ENCODE measurements at regions not wholly inside any gene's neighbourhood (a gene's known extent, or its start where the extent isn't known, plus 50 kb on each side); places are given as distances from the start of the nearest gene placed in this dataset.

DNA sequence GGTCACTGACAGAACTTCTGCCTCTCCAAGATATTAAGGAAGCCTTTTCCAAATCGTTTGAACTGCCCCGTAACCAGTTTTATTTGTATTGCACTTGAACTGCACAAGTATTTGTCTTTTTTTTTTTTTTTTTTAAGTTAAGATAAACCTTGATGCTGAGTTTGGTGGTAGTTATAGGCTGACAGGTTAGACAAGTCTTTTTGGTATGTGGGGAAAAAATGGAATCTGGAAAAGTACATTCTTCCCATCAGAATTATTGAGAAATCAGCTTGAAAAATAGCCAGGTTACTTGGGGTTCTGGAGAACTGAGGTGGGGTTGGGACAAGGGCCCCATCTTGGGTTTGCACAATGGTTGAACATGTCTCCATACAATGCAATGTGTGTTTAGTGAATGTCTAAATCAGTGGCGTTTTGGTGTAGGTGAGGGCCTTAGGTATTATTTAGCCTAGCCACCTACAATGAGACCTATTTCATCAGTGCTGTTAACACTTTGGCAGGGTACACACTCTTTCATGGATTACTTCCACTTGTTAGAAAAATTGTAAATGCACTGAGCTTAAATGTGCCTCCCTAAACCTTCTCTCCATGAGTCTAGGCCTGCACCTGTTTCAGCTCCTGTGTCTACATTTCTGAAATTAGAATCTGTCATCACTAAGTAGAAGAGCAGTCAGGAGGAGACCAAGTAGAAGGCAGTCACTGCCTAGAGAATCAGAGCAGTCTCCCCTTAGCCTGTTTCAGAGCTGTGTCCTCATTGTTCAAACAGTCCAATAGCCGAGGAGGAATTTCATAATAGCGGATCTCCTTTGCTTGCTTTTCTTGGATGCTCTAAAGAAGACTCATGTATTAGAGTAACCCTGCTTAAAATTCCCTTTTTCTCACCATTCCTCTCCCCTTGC lies 140.0 kb upstream of the HMHB1 start:
- TF ChIP-seq, protein P1, sequence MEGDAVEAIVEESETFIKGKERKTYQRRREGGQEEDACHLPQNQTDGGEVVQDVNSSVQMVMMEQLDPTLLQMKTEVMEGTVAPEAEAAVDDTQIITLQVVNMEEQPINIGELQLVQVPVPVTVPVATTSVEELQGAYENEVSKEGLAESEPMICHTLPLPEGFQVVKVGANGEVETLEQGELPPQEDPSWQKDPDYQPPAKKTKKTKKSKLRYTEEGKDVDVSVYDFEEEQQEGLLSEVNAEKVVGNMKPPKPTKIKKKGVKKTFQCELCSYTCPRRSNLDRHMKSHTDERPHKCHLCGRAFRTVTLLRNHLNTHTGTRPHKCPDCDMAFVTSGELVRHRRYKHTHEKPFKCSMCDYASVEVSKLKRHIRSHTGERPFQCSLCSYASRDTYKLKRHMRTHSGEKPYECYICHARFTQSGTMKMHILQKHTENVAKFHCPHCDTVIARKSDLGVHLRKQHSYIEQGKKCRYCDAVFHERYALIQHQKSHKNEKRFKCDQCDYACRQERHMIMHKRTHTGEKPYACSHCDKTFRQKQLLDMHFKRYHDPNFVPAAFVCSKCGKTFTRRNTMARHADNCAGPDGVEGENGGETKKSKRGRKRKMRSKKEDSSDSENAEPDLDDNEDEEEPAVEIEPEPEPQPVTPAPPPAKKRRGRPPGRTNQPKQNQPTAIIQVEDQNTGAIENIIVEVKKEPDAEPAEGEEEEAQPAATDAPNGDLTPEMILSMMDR (IDR thresholded peaks at IDR 0.05): no peak
- H3K27me3 Mint-ChIP-seq (ENCODE audit: insufficient read depth): no peaks in the 10 kb centered on the region
- no peak overlapping the region for H3K4me3 Mint-ChIP-seq
- peaks cover 12% of the 10 kb centered on the region for H3K4me1 Mint-ChIP-seq (ENCODE audit: low read depth)
- H3K27ac Mint-ChIP-seq: no peak overlapping the region
- H3K36me3 Mint-ChIP-seq (ENCODE audit: low read depth): peaks cover 11% of the 10 kb centered on the region; the same call in 1 of the 2 replicates
- DNase-seq: no peak
- H3K9me3 Mint-ChIP-seq: peaks cover 5% of the 10 kb centered on the region; the same call in 1 of the 2 replicates

DNA sequence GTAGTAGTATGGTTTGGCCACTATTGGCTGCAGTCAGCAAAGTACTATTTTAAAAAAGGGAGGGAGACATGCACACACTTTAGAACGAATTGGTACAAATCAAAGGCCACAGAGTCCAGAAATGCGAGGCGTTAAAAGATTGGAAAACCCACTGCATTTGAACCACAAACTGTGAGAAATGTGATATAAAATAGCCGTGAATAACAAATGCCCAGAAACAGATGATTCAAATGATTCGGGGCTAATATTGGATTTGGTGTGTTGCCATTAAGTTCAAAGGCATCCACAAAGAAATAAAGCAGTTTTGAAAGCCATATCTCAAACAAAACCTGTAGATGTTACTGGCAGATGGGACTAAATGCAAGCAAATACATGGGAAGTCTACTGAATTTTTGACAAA lies 140.9 kb upstream of the HMHB1 start:
- no peak overlapping the region for H3K27ac Mint-ChIP-seq
- peaks cover 11% of the 10 kb centered on the region; the same call in 1 of the 2 replicates for H3K36me3 Mint-ChIP-seq (ENCODE audit: low read depth)
- no peak for DNase-seq
- H3K27me3 Mint-ChIP-seq (ENCODE audit: insufficient read depth): no peaks in the 10 kb centered on the region
- TF ChIP-seq, protein P1 (IDR thresholded peaks at IDR 0.05): no peak
- H3K9me3 Mint-ChIP-seq: peaks cover 5% of the 10 kb centered on the region; the same call in 1 of the 2 replicates
- no peak overlapping the region for H3K4me3 Mint-ChIP-seq
- H3K4me1 Mint-ChIP-seq (ENCODE audit: low read depth): peaks cover 12% of the 10 kb centered on the region

DNA sequence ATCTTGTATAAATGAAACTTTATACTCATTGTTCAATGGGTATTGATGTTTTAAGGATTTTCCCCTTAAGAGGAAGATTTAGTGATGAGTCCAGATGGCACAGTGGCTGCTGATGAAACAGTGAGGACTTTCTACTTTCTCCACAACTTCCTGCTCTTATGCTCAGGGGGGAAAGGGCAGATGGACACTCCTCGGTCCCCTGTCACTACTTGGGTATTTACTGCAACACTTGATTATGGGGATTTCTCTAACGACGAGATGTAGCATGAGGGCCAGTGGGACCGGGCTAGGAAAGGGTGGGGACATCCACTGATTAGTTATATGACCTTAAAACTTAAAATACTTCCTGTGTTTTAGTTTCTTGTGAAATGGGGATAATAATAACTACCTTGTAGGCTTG lies 146.1 kb upstream of the HMHB1 start:
- H3K9me3 Mint-ChIP-seq: peaks cover 5% of the 10 kb centered on the region; the same call in 1 of the 2 replicates
- 0 out of 2 replicates have a peak, but pooled peaks cover 2% of the 10 kb centered on the region for H3K27me3 Mint-ChIP-seq (ENCODE audit: insufficient read depth)
- DNase-seq: no peak
- peaks cover 11% of the 10 kb centered on the region; the same call in 1 of the 2 replicates for H3K36me3 Mint-ChIP-seq (ENCODE audit: low read depth)
- TF ChIP-seq, protein P1 (IDR thresholded peaks at IDR 0.05): no peak
- no peak overlapping the region for H3K4me3 Mint-ChIP-seq
- peaks cover 8% of the 10 kb centered on the region for H3K4me1 Mint-ChIP-seq (ENCODE audit: low read depth)
- H3K27ac Mint-ChIP-seq: no peak overlapping the region

DNA sequence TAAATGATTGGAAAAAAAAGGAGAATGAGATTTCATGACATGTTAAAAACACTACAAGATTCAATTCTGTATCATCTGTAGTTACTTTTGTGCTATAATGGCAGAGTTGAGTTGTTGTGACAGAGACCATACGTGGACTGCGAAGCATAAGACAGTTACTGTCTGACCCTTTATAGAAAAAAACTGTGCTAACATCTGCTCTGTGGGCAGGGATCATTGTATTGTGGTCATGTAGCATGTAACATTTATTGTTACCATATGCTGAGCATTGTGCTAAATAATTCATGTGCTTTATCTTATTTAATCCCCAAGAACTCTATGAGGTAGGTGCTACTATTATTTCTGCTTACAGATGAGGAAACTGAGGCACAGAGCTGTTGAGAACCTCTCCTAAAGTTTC lies 147.3 kb upstream of the HMHB1 start:
- H3K27me3 Mint-ChIP-seq (ENCODE audit: insufficient read depth): 0 out of 2 replicates have a peak, but pooled peaks cover 2% of the 10 kb centered on the region
- H3K36me3 Mint-ChIP-seq (ENCODE audit: low read depth): no peaks in the 10 kb centered on the region
- TF ChIP-seq, protein P1 (IDR thresholded peaks at IDR 0.05): no peak
- no peaks in the 10 kb centered on the region for H3K9me3 Mint-ChIP-seq
- H3K4me3 Mint-ChIP-seq: no peak overlapping the region
- H3K4me1 Mint-ChIP-seq (ENCODE audit: low read depth): peaks cover 11% of the 10 kb centered on the region
- H3K27ac Mint-ChIP-seq: no peak overlapping the region
- no peak for DNase-seq

DNA sequence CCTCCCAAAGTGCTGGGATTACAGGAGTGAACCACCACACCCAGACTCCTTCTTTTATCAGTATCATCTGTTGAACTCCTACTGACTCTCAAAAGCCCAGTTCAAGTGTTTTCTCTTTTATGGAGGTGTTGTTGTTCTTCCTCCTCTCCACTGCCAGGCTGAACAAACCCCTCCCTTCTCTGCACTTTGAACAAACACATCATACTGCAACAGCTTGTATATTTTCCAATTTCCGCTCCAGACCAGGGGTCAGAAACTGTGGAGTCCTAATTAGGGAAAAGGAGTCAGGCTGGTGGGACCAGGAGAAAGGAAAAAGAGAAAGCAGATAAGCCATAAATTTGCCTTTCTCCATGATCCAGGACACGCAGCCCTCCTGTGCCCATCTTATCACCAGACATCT lies 148.1 kb upstream of the HMHB1 start:
- TF ChIP-seq, protein P1 (IDR thresholded peaks at IDR 0.05): no peak
- Mint-ChIP-seq H3K9me3 (no peaks in the 10 kb centered on the region), H3K27me3 (ENCODE audit: insufficient read depth) (0 out of 2 replicates have a peak, but pooled peaks cover 2% of the 10 kb centered on the region), H3K36me3 (ENCODE audit: low read depth) (no peaks in the 10 kb centered on the region), H3K4me3 (no peak overlapping the region), H3K4me1 (ENCODE audit: low read depth) (peaks cover 17% of the 10 kb centered on the region), H3K27ac (no peak overlapping the region)
- DNase-seq: no peak
